B cell (primary cell): ENCODE measurements at regions not wholly inside any gene's neighbourhood (a gene's known extent, or its start where the extent isn't known, plus 50 kb on each side); places are given as distances from the start of the nearest gene placed in this dataset.

ENCODE experiments used
- ATAC-seq: fragments of 200-7000 bp; cut with Tn5 transposase; one replicate; pipeline ENCODE4 v1.10.0; 2021; ENCODE audit warnings: low read depth, mild to moderate bottlenecking, moderate number of reproducible peaks, moderate library complexity
- CTCF ChIA-PET: fragments of 350-600 bp; sonication (Branson Sonifier 250); formaldehyde crosslinking; loops from one replicate; lab custom pipeline; 2021; ENCODE audit warnings: antibody characterized with exemption, inconsistent platforms; lab: Charles Lee
- POLR2A ChIA-PET: fragments of 350-600 bp; sonication (Branson Sonifier 250); formaldehyde crosslinking; loops from one replicate; lab custom pipeline; 2021; ENCODE audit warnings: antibody characterized with exemption; lab: Charles Lee
- DNase-seq: peaks from one replicate; pipeline ENCODE4 v3.0.0; 2013
- H2AFZ ChIP-seq: 2 replicates; pipeline ENCODE4 v1.6.1; 2012; ENCODE audit warnings: mild to moderate bottlenecking, low read depth, low read length; ENCODE audit not compliant: insufficient read depth, poor library complexity, severe bottlenecking
- H3K27ac ChIP-seq, 2 donors: 1 replicate in 1 of 2; 2 replicates in 1 of 2; pipeline ENCODE4 v1.5.1; 2012 to 2013; ENCODE audit warnings: low read length in 2 of 2, mild to moderate bottlenecking in 2 of 2, moderate library complexity in 1 of 2
- H3K27me3 ChIP-seq, 4 experiments: fragments of 200-600 bp in 1 of 4; sonication (generic) in 1 of 4; replicated peaks in 1 of 4; 1 replicate in 2 of 4; 2 replicates in 2 of 4; pipeline versions ENCODE4 v1.6.1 to v1.7.0; 2013 to 2016; ENCODE audit warnings: low read length in 3 of 4, mild to moderate bottlenecking in 2 of 4, mixed read lengths in 1 of 4, moderate library complexity in 1 of 4; ENCODE audit not compliant: insufficient read depth in 4 of 4, control insufficient read depth in 3 of 4; ENCODE audit errors: control extremely low read depth in 1 of 4
- H3K36me3 ChIP-seq, 2 experiments: replicated peaks in 1 of 2; 1 replicate in 1 of 2; 2 replicates in 1 of 2; pipeline versions ENCODE4 v1.6.1 to v1.7.1; 2013; ENCODE audit warnings: low read length in 1 of 2; ENCODE audit not compliant: insufficient read depth in 2 of 2, control insufficient read depth in 1 of 2; ENCODE audit errors: control extremely low read depth in 1 of 2, extremely low read depth in 1 of 2
- H3K4me1 ChIP-seq, 2 donors: fragments of 200-600 bp in 1 of 2; sonication (generic) in 1 of 2; 1 replicate in 1 of 2; 2 replicates in 1 of 2; pipeline versions ENCODE4 v1.5.1 to v1.6.1; 2013 to 2017; ENCODE audit warnings: low read length in 2 of 2; ENCODE audit not compliant: control insufficient read depth in 2 of 2, insufficient read depth in 2 of 2
- H3K4me2 ChIP-seq: replicated peaks from 2 replicates; pipeline ENCODE3; 2012; ENCODE audit warnings: mild to moderate bottlenecking, low read depth, low read length; ENCODE audit not compliant: poor library complexity, severe bottlenecking
- H3K4me3 ChIP-seq, 5 experiments: fragments of 200-600 bp in 1 of 5; sonication (generic) in 1 of 5; 1 replicate in 3 of 5; 2 replicates in 2 of 5; pipeline versions ENCODE4 v1.5.1 to v1.7.0; 2011 to 2016; ENCODE audit warnings: low read length in 4 of 5, mild to moderate bottlenecking in 4 of 5, low read depth in 2 of 5, control low read depth in 1 of 5, moderate library complexity in 1 of 5; ENCODE audit not compliant: insufficient read depth in 1 of 5; ENCODE audit errors: control extremely low read depth in 1 of 5, extremely low read depth in 1 of 5
- H3K79me2 ChIP-seq: fragments of 200-600 bp; sonication (generic); one replicate; pipeline ENCODE4 v1.6.0; 2016; ENCODE audit warnings: low read length; ENCODE audit not compliant: control insufficient read depth, insufficient read depth
- H3K9ac ChIP-seq: fragments of 200-600 bp; sonication (generic); 2 replicates; pipeline ENCODE4 v1.6.1; 2017; ENCODE audit warnings: mild to moderate bottlenecking, low read length, moderate library complexity
- H3K9me3 ChIP-seq, 3 donors: one replicate each; pipeline versions ENCODE4 v1.6.1 to v1.7.1; 2013; ENCODE audit warnings: low read length in 2 of 3; ENCODE audit not compliant: control insufficient read depth in 2 of 3, insufficient read depth in 1 of 3; ENCODE audit errors: control extremely low read depth in 1 of 3
- H4K20me1 ChIP-seq: 2 replicates; pipeline ENCODE4 v1.6.0; 2012; ENCODE audit warnings: mild to moderate bottlenecking, low read length; ENCODE audit not compliant: insufficient read depth, control insufficient read depth, poor library complexity, severe bottlenecking
- H3K27ac Mint-ChIP-seq: one replicate; pipeline ENCODE4 v1.8.0; 2021; ENCODE audit warnings: mixed read lengths
- H3K27me3 Mint-ChIP-seq: one replicate; pipeline ENCODE4 v1.8.0; 2021; ENCODE audit warnings: mixed read lengths
- H3K4me1 Mint-ChIP-seq: one replicate; pipeline ENCODE4 v1.8.0; 2021; ENCODE audit warnings: mixed read lengths
- H3K4me3 Mint-ChIP-seq: one replicate; pipeline ENCODE4 v1.8.0; 2021; ENCODE audit warnings: mixed read lengths
- H3K9me3 Mint-ChIP-seq: one replicate; pipeline ENCODE4 v1.8.0; 2022; ENCODE audit warnings: mixed read lengths; ENCODE audit not compliant: insufficient read depth
- EZH2 ChIP-seq: IDR thresholded peaks from 2 replicates; pipeline ENCODE4 v1.6.1; 2012; ENCODE audit warnings: borderline replicate concordance, low read depth, mild to moderate bottlenecking, moderate library complexity, low read length; ENCODE audit not compliant: insufficient read depth, poor library complexity, severe bottlenecking
- WGBS: methylation state at CpG from one replicate; pipeline ENCODE4 v1.1.5; 2013; ENCODE audit warnings: missing lambda C conversion rate; ENCODE audit not compliant: insufficient coverage; 5-methylcytosine and 5-hydroxymethylcytosine counted together
- intact Hi-C: fragments of 100-400 bp; cut with micrococcal nuclease; formaldehyde crosslinking; loops from one replicate; pipeline ENCODE4 v1.10.0; 2022
- TF ChIP-seq, protein P1 (sequence below): fragments of 200-600 bp; IDR thresholded peaks from one replicate; pipeline ENCODE4 v1.8.0; 2022; ENCODE audit warnings: antibody characterized with exemption, mild to moderate bottlenecking

DNA sequence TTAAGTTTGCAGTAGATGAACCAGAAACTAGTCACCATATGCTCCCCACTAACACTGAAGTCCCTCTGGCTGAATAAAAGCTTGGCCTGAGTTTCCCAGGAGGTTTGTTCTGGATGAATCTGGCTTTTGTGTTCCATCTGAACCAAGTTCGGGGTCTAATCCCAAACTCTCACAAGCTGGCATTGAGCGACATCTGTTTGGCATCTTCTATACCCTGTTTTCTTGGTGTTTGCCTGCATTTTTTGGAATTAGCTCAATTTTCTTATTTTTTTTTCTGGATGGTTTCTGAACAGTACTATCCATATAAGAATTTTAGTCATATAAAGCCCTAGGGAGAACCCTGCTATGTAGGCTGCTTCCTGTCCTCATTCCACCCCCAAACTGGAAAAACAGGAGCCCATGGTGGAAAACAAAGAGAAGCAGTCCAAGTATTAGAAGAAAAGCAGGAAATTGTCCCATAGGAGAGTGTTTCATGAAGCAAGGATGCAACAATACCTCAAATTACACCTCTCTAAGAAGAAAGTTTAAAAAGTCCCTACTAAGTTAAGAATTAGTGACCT is 737.1 kb downstream of the DHX35 start:
- TF ChIP-seq, protein P1, sequence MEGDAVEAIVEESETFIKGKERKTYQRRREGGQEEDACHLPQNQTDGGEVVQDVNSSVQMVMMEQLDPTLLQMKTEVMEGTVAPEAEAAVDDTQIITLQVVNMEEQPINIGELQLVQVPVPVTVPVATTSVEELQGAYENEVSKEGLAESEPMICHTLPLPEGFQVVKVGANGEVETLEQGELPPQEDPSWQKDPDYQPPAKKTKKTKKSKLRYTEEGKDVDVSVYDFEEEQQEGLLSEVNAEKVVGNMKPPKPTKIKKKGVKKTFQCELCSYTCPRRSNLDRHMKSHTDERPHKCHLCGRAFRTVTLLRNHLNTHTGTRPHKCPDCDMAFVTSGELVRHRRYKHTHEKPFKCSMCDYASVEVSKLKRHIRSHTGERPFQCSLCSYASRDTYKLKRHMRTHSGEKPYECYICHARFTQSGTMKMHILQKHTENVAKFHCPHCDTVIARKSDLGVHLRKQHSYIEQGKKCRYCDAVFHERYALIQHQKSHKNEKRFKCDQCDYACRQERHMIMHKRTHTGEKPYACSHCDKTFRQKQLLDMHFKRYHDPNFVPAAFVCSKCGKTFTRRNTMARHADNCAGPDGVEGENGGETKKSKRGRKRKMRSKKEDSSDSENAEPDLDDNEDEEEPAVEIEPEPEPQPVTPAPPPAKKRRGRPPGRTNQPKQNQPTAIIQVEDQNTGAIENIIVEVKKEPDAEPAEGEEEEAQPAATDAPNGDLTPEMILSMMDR = no peak
- no peak for TF ChIP-seq EZH2
- ChIA-PET POLR2A (no interaction called here), CTCF (no interaction called here)
- Mint-ChIP-seq H3K9me3 (no peaks in the 10 kb centered on the region), H3K27ac (no peak overlapping the region), H3K27me3 (no peaks in the 10 kb centered on the region), H3K4me1 (peaks cover 4% of the 10 kb centered on the region), H3K4me3 (no peak overlapping the region)
- Histone ChIP-seq H3K9me3 (no peaks in the 10 kb centered on the region), H4K20me1 (no peaks in the 10 kb centered on the region), H3K9ac (no peak overlapping the region), H3K27ac (no peak overlapping the region), H3K79me2 (no peaks in the 10 kb centered on the region), H3K4me3 (no peak overlapping the region), H3K4me1 (no peaks in the 10 kb centered on the region), H3K36me3 (no peaks in the 10 kb centered on the region), H3K27me3 (no peaks in the 10 kb centered on the region), H2AFZ (no peak overlapping the region), H3K4me2 (no peak overlapping the region)
- DNase-seq = no peak
- WGBS = 67% methylated on average over 1 of the region's 2 CpGs
- no peak for ATAC-seq
- intact Hi-C loops = no loop called here

DNA sequence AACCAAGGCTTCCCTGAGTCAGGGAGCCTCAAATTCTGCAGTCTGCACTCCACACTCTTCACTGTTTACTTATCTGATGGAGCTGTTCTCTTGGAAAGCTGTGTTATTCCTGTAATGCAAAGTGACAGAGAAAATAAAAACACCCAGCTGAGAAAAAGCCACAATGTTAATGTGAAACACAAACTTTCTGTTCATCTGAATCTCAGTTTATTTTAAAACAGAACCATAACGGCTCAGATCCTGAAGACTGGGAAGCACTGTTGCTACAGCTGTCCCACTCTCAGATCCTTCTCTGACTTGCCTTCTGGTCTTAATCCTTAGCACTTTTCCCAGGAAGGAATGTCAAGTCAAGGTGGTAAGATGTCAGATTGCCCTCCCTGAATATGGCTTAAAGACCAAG is 736.6 kb downstream of the DHX35 start:
- no peaks in the 10 kb centered on the region for H3K27me3 Mint-ChIP-seq
- H3K79me2 ChIP-seq = no peaks in the 10 kb centered on the region
- H3K27ac ChIP-seq = no peak overlapping the region
- DNase-seq (no peak), ATAC-seq (no peak)
- ChIA-PET POLR2A (no interaction called here), CTCF (no interaction called here)
- no peaks in the 10 kb centered on the region for H4K20me1 ChIP-seq
- intact Hi-C loops = no loop called here
- H2AFZ ChIP-seq = no peak overlapping the region
- H3K27me3 ChIP-seq = no peaks in the 10 kb centered on the region
- TF ChIP-seq, protein P1 = no peak
- TF ChIP-seq EZH2 = no peak
- H3K4me3 ChIP-seq = no peak overlapping the region
- H3K4me1 Mint-ChIP-seq = peaks cover 4% of the 10 kb centered on the region
- no peaks in the 10 kb centered on the region for H3K4me1 ChIP-seq
- H3K9me3 ChIP-seq = no peaks in the 10 kb centered on the region
- H3K4me3 Mint-ChIP-seq = no peak overlapping the region
- H3K9ac ChIP-seq = no peak overlapping the region
- no peak overlapping the region for H3K4me2 ChIP-seq
- no peaks in the 10 kb centered on the region for H3K9me3 Mint-ChIP-seq
- H3K36me3 ChIP-seq = no peaks in the 10 kb centered on the region
- H3K27ac Mint-ChIP-seq = no peak overlapping the region
- 80% methylated on average over 1 of the region's 1 CpG for WGBS
